ENCODE measurements at regions not wholly inside any gene's neighbourhood (a gene's known extent, or its start where the extent isn't known, plus 50 kb on each side); places are given as distances from the start of the nearest gene placed in this dataset.

- 88 to 96% methylated on average over 24 of the region's 24 CpGs for WGBS, 2 donors
- no peak for TF ChIP-seq CTCF (IDR thresholded peaks at IDR 0.05)
- TF ChIP-seq POLR2A (IDR thresholded peaks at IDR 0.05): no peak
- DNase-seq (ENCODE audit: low spot score in 2 of 2): peak in 1 of 2 donors; percentile 74
- H3K4me3 ChIP-seq (ENCODE audit: low read depth, poor library complexity, severe bottlenecking): no peak overlapping the region
- intact Hi-C loops (cut with DNase I; ENCODE audit: low total_unique reads): no loop called here
Measured at GRCh38 chr15:70586241-70586640, 177.1 kb downstream of the UACA start.

GRCh38 chr15:70585707-70586034 is 177.7 kb downstream of the UACA start:
- TF ChIP-seq CTCF (IDR thresholded peaks at IDR 0.05) (no peak), POLR2A (IDR thresholded peaks at IDR 0.05) (no peak)
- intact Hi-C loops (cut with DNase I; ENCODE audit: low total_unique reads): no loop called here
- DNase-seq (ENCODE audit: low spot score in 2 of 2): peak in 1 of 2 donors; percentile 56
- H3K4me3 ChIP-seq (ENCODE audit: low read depth, poor library complexity, severe bottlenecking): no peak overlapping the region
- WGBS, 2 donors: 36 to 51% methylated on average over 10 of the region's 10 CpGs

- H3K4me3 ChIP-seq (ENCODE audit: low read depth, poor library complexity, severe bottlenecking): no peak overlapping the region
- no peak for TF ChIP-seq POLR2A (IDR thresholded peaks at IDR 0.05)
- TF ChIP-seq CTCF (IDR thresholded peaks at IDR 0.05): no peak
- intact Hi-C loops (cut with DNase I; ENCODE audit: low total_unique reads): no loop called here
- WGBS, 2 donors: 20 to 23% methylated on average over 38 to 41 of the region's 64 CpGs
- peak in 1 of 2 donors; percentile 74 for DNase-seq (ENCODE audit: low spot score in 2 of 2)
Measured at GRCh38 chr15:70584838-70585706, 178.3 kb downstream of the UACA start.

GRCh38 chr15:70584441-70584837 is 178.9 kb downstream of the UACA start:
- no peak overlapping the region for H3K4me3 ChIP-seq (ENCODE audit: low read depth, poor library complexity, severe bottlenecking)
- peak in 1 of 2 donors; percentile 28 for DNase-seq (ENCODE audit: low spot score in 2 of 2)
- intact Hi-C loops (cut with DNase I; ENCODE audit: low total_unique reads): no loop called here
- WGBS, 2 donors: 85 to 94% methylated on average over 4 of the region's 4 CpGs
- TF ChIP-seq CTCF (IDR thresholded peaks at IDR 0.05) (no peak), POLR2A (IDR thresholded peaks at IDR 0.05) (no peak)

- no peak overlapping the region for H3K4me3 ChIP-seq (ENCODE audit: low read depth, poor library complexity, severe bottlenecking)
- intact Hi-C loops (cut with DNase I; ENCODE audit: low total_unique reads): no loop called here
- DNase-seq (ENCODE audit: low spot score in 2 of 2): peak in 1 of 2 donors; percentile 46
- WGBS, 2 donors: 61 to 66% methylated on average over 4 of the region's 4 CpGs
- no peak for TF ChIP-seq POLR2A (IDR thresholded peaks at IDR 0.05)
- TF ChIP-seq CTCF (IDR thresholded peaks at IDR 0.05): no peak
Measured at GRCh38 chr15:70583006-70583405, 180.4 kb downstream of the UACA start.
